Midbrain (tissue), 1 donor: ENCODE measurements at regions not wholly inside any gene's neighbourhood (a gene's known extent, or its start where the extent isn't known, plus 50 kb on each side); places are given as distances from the start of the nearest gene placed in this dataset.
"Not testable (repeated sequence)": the region's sequence is repeated elsewhere in the genome, so short reads cannot be mapped to it uniquely, and the experiment has no call there.

Experiments used
- DNase-seq: peaks from one replicate; lab custom pipeline; 2025; lab: John Stamatoyannopoulos, UW

DNA sequence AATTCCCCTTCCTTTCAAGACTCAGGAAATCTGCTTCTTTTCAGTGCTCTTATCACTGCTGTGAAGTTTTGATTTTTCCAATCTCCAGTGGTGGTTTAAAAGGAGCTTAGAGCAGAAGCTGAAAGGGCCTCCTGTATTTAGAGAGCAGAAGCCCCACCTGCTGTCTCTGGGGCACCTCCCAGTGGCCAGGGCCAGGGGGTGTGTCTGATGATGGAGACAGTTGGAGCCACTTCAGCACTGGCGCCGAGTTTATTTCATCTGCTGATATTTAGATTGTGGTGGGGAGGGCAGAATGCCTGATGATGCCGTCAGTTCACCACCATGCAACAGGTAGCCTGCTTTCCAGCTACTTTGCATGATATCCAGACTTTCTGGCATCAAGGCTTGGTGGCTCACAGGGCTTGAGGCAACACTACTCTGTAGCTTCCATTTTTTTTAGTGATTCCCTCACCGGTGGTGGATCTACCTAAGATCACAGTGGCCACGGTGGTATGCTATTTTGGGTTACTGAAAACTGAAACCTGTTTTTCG lies 371.9 kb downstream of the KCNRG start:
- peak; percentile 35 for DNase-seq

DNA sequence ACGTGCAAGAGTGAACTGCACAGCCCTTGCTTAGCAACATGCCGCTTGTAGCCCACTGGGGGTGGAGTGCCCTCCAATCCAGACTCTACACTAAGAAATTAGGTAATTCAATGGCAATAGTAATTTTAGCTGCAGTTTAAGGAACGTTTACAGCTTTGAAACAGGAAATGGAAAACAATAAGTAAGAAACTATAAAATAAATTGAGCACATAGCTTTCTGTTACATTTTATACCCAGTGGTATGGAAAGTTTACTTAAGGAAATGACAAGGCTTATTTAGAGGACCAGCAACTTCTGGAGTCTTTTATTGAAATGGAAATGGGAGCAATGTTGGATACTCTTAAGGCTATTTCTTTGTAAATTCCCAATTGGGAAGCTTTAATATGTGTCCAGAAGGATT lies 373.2 kb downstream of the KCNRG start:
- DNase-seq = no peak

- DNase-seq = no peak
Observed at GRCh38 chr13:50389726-50390125, 374.5 kb downstream of the KCNRG start.

DNA sequence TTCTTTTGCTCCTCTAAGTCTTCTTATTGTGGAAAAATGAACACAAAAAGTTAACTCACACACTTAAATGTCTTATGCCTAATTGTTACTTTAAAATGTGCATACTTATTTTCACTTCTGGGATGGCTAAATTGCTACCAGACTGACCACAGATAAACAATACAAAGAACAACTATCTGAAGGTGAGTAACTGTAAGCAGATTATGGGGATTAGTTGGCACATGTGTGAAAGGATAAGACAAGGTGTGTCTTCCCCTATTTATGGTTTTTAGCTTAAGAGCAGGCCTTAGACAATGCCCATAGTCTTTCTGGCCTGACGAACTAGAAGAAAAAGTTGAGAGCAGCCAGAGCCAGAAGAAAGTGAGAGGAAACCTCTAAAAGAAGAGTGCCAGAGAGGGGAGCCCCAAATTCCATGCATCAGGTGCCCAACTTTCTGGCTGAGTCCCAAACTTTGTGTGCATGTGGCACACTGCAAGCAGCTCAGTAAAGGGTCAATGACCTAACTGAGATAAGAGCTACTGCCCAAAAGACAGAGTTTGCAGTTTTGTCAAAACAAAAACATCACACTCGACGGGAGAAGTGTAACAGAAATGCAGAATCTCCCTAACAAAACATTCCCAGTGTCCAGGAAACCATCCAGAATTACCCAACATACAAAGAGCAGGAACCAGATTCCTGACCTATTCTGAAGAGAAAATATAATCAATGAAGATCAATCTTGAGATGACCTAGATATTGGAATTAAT lies 375.4 kb downstream of the KCNRG start:
- no peak for DNase-seq

GRCh38 chr13:50392977-50393376 lies 377.7 kb downstream of the KCNRG start:
- DNase-seq = no peak

DNA sequence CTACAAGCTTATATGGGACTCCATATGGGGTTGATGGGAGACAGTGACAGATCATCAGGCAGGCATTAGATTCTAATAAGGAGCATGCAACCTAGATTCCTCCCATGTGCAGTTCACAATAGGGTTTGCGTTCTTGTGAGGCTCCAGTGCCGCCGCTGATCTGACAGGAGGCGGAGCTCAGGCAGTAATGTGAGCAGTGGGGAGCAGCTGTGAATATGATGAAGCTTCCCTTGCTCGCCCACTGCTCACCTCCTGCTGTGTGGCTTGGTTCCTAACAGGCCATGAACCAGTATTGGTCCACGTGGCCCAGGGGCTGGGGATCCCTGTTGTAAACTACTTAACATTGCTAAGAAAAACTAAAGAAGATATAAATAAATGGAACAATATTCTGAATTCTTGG lies 378.4 kb downstream of the KCNRG start:
- peak; percentile 8 for DNase-seq

DNA sequence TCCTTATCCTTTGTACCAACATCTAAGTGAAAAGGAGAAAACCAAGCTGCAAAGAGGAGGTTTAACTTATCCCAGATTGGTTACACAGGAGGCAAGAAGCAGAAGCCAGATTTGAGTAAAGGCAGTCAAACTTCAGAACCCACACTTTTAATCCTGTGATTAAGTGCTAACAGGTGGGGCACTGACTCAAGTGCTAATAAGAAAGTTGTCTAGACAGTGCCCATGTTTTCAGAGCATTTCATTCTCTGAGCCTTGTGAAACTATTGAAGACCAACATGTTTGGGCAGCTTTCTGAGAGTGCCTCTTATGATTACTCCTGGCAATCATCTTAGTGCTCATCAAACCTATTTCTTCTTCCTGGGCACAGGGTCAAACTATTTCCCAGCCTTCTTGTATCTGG lies 380.8 kb downstream of the KCNRG start:
- no peak for DNase-seq

DNA sequence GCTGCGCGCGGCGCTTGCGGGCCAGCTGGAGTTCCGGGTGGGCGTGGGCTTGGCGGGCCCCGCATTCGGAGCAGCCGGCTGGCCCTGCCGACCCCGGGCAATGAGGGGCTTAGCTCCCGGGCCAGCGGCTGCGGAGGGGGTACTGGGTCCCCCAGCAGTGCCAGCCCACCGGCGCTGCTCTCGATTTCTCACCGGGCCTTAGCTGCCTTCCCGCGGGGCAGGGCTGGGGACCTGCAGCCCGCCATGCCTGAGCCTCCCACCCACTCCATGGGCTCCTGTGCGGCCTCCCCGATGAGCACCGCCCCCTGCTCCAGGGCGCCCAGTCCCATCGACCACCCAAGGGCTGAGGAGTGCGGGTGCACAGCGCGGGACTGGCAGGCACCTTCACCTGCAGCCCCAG lies 381.4 kb downstream of the KCNRG start:
- DNase-seq = not testable (repeated sequence)

GRCh38 chr13:50400035-50400726 lies 384.9 kb downstream of the KCNRG start:
- peak; percentile 84 for DNase-seq

- DNase-seq = peak; percentile 82
Observed at GRCh38 chr13:50401049-50401505, 385.8 kb downstream of the KCNRG start.

DNA sequence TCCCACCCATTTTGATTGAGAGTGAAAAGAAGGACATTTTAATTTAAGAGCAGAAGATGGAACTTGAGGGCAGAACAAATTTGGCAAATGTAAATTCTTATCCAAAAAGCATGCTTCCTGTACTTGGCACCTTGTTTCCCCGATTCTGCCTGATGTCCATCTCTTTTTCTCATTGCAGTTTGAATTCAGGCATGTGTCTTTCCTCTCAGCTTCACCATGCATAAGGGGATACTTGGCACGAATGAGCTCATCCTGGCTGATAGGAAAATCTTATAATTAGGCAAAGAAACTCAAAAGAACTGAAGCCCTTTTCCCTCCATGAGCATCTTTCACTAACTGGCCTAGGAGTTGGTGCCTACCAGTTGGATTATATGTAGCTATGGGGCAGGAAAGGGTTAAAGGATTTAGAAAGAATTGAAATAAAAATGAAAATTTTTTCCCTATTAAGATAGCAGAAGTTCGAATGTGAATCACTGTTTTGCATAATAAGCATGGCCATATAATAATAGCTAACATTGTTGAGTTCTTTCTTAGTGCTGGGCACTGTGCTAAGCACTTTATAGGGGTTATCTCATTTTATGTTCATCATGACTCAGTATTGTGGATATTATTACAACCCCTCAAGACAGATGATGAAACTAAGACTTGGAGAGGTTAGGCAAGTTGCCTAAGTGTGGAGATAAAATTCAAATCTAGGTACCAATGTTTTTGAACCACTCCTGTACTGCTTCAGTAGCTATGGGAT lies 386.6 kb downstream of the KCNRG start:
- no peak for DNase-seq

GRCh38 chr13:50403311-50403710 lies 388.1 kb downstream of the KCNRG start:
- no peak for DNase-seq

DNA sequence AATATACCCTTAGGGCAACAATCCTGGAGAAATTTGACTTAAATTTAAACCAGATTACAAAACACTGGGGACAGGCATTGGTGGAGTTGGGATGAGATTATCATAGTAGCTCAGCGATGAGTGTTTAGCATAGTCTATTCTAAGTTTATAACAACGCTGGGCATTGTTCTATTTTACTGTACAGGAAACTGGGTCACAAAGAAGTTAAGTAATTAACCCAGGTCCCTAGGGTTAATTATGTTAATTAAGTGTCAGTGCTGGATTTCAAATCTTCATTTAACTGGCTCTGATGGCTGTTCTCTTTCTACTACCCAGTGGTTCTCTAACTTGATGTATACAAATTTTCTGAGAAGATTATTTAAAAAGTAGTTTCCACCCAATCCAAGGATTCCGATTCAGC lies 388.9 kb downstream of the KCNRG start:
- DNase-seq = no peak

- DNase-seq = no peak
Observed at GRCh38 chr13:50404769-50405168, 389.5 kb downstream of the KCNRG start.

DNA sequence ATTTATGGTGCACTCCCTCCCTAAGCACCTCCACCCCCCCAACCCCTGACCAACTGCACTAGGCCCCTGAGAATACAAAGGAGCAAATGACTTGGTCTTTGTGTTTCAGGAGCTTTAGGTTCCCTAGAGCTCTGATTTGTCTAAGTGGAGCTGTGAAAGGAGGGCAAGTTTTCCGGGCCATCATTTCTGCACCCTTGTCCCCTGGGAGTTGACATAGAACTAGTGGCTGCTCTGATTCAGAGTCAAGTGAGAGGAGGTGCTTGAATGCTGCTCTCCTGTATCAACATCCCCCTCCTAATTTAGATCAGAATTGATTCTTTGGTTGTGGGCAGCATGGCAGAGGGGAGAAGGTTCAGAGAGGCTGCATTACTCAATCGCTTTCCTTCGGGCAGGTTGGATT lies 391.6 kb downstream of the KCNRG start:
- no peak for DNase-seq

GRCh38 chr13:50408068-50408467 lies 392.8 kb downstream of the KCNRG start:
- DNase-seq = no peak

DNA sequence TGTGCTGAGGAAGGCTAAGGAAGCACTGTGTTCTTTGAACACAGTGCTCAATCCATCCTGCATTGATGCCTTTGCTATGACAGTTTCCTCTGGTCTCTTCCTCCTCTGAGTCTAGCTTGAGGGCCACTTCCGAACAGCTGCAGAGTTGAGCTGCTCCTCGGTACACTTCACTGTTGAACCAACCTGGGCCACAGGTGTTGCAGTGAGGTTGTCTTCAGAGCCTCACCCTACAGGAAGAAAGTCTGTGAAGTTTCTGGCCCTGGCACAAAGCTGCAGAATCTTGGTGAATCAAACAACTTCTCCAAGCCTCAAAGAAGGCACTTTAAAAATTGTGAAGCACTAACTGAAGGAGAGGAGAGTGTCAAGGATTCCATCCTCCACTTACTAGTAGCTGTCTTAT lies 394.0 kb downstream of the KCNRG start:
- DNase-seq = no peak

DNA sequence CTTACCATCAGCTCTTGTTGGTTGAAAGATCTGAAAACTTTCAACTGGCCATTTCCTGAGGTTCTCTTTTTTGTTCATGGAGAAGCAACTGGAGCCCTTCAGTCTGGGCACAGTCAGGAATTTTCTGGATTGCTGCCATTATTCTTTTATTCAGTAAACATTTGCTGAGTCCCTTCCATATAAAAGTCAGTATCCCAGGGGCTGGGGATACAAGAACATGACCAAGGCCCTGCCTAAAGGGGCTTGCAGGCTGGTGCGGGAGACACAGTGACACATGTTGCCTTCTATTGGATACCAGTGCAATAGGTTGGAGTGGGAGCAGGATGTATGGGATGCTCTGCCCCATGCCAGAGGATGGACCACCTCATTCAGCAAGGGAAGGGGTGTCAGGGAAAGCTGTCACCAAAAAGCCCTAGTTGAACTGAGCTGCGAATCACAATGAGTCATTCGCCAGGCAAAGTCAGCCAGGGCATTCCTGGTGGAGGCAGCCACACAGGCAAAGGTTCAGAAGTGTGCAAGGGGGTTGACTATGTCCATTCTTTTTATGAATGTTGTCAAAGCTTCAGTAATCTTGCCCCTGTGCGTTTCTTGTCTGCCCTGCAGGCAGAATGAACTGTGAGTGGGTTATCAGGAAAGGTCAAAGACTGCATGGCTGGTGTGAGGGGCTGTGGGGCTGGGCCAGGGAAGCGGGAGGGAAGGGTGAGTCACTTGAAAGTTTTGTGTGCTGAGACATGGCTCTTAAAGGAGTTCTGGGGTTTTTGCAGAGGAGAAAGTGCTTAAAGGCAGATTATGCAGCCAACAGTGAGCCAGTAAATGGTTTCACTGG lies 395.9 kb downstream of the KCNRG start:
- DNase-seq = no peak

DNA sequence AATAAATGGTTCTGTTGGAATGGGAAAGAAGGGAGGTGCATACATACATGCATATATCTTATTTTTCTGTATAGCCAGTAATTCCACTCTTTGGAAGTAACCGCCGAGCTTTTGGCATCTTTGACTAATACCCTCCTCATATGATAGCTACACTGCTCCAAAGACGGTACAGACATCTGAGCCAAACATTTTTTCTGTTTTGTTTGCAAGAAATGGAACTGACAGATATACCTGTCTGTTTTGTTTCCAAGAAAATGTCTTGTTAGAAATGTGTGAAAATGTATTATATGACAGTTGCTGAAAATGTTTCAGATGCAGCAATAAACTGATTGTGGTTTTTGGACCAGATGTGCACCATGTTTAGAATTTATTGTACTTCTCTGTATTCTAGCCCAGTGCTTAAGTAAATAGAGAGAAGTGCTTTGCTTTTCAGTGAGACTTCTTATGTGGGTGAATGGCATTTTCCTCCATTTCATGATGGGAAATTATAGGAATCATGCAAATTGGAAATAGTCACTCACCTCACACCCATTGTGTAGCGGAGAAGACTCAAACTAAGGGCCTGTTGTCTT lies 396.9 kb downstream of the KCNRG start:
- no peak for DNase-seq

- DNase-seq = no peak
Observed at GRCh38 chr13:50414640-50415039, 399.4 kb downstream of the KCNRG start.

GRCh38 chr13:50415428-50415827 lies 400.2 kb downstream of the KCNRG start:
- no peak for DNase-seq
